ENCODE measurements at regions not wholly inside any gene's neighbourhood (a gene's known extent, or its start where the extent isn't known, plus 50 kb on each side); places are given as distances from the start of the nearest gene placed in this dataset.

GRCh38 chr4:188408244-188409030, 269.2 kb downstream of the TRIML1 start:
- no peak overlapping the region for H3K4me3 ChIP-seq
- H3K4me1 ChIP-seq: no peaks in the 10 kb centered on the region
- TF ChIP-seq POLR2AphosphoS5 (IDR thresholded peaks at IDR 0.05) (no peak), CTCF (IDR thresholded peaks at IDR 0.05 in 8 of 11, conservative IDR thresholded peaks at IDR 0.05 in 3 of 11) (no peak), POLR2A (IDR thresholded peaks at IDR 0.05) (no peak)
- no peak overlapping the region for H3K27ac ChIP-seq
- no peaks in the 10 kb centered on the region for H3K36me3 ChIP-seq
- 71 to 81% (median 77%) methylated on average over 9 of the region's 9 CpGs for WGBS, 5 donors
- no peak for DNase-seq
- intact Hi-C loops (cut with DNase I; ENCODE audit: low total_unique reads): no loop called here
- H3K27me3 ChIP-seq (replicated peaks in 1 of 7): no peaks in the 10 kb centered on the region
- H3K9me3 ChIP-seq: peaks cover 0 to 40% (median 6%) of the 10 kb centered on the region in 8 donors

GRCh38 chr4:188409851-188410250, 270.6 kb downstream of the TRIML1 start:
- TF ChIP-seq POLR2AphosphoS5 (IDR thresholded peaks at IDR 0.05) (no peak), POLR2A (IDR thresholded peaks at IDR 0.05) (no peak), CTCF (IDR thresholded peaks at IDR 0.05 in 8 of 11, conservative IDR thresholded peaks at IDR 0.05 in 3 of 11) (no peak)
- 81 to 91% (median 83%) methylated on average over 6 of the region's 6 CpGs for WGBS, 5 donors
- no peak for DNase-seq
- Histone ChIP-seq H3K4me3 (no peak overlapping the region), H3K27ac (no peak overlapping the region), H3K9me3 (peaks cover 0 to 43% (median 9%) of the 10 kb centered on the region in 8 donors), H3K4me1 (no peaks in the 10 kb centered on the region), H3K36me3 (no peaks in the 10 kb centered on the region), H3K27me3 (replicated peaks in 1 of 7) (no peaks in the 10 kb centered on the region)
- intact Hi-C loops (cut with DNase I; ENCODE audit: low total_unique reads): no loop called here

GRCh38 chr4:188411805-188412204, 272.6 kb downstream of the TRIML1 start:
- intact Hi-C loops (cut with DNase I; ENCODE audit: low total_unique reads): no loop called here
- peaks cover 0 to 46% (median 9%) of the 10 kb centered on the region in 8 donors for H3K9me3 ChIP-seq
- no peak overlapping the region for H3K4me3 ChIP-seq
- 83 to 94% (median 92%) methylated on average over 25 of the region's 25 CpGs for WGBS, 5 donors
- TF ChIP-seq POLR2A (IDR thresholded peaks at IDR 0.05) (no peak), CTCF (IDR thresholded peaks at IDR 0.05 in 8 of 11, conservative IDR thresholded peaks at IDR 0.05 in 3 of 11) (no peak), POLR2AphosphoS5 (IDR thresholded peaks at IDR 0.05) (no peak)
- no peaks in the 10 kb centered on the region for H3K27me3 ChIP-seq (replicated peaks in 1 of 7)
- no peaks in the 10 kb centered on the region for H3K36me3 ChIP-seq
- DNase-seq: no peak
- H3K27ac ChIP-seq: no peak overlapping the region
- H3K4me1 ChIP-seq: no peaks in the 10 kb centered on the region

- H3K27me3 ChIP-seq (replicated peaks in 1 of 7): no peaks in the 10 kb centered on the region
- WGBS, 5 donors: 94 to 96% (median 95%) methylated on average over 13 of the region's 13 CpGs
- no peak overlapping the region for H3K27ac ChIP-seq
Observed at GRCh38 chr4:188412499-188412898, 273.3 kb downstream of the TRIML1 start.

More at GRCh38 chr4:188412499-188412898, 273.3 kb downstream of the TRIML1 start:
- no peaks in the 10 kb centered on the region for H3K36me3 ChIP-seq
- no peak overlapping the region for H3K4me3 ChIP-seq
- TF ChIP-seq POLR2A (IDR thresholded peaks at IDR 0.05) (no peak), CTCF (IDR thresholded peaks at IDR 0.05 in 8 of 11, conservative IDR thresholded peaks at IDR 0.05 in 3 of 11) (no peak), POLR2AphosphoS5 (IDR thresholded peaks at IDR 0.05) (no peak)
- intact Hi-C loops (cut with DNase I; ENCODE audit: low total_unique reads): no loop called here
- no peaks in the 10 kb centered on the region for H3K4me1 ChIP-seq
- DNase-seq: no peak
- peaks cover 0 to 42% (median 10%) of the 10 kb centered on the region in 8 donors for H3K9me3 ChIP-seq

Measured in spleen (tissue), 11 donors.